ENCODE measurements at regions not wholly inside any gene's neighbourhood (a gene's known extent, or its start where the extent isn't known, plus 50 kb on each side); places are given as distances from the start of the nearest gene placed in this dataset.

DNA sequence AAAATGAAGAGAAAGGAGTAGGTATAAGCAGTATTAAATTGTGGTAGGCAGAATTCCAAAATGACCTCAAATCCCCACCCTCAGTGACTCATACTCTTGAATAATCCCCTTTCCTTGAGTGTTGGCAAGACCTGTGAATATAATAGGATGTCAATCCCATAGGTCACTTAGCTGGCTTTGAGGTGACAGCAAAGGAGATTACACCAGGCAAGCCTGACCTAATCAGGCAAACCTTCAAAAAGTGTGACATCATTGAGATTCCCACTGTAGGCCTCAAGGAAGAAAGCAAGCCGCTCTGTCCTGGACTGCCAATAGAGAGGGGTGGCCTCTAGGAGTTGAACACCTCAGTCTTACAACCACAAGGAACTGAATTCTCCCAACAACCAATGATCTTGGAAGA, 535.2 kb downstream of the RBFOX1 start:
- TF ChIP-seq, protein P1, sequence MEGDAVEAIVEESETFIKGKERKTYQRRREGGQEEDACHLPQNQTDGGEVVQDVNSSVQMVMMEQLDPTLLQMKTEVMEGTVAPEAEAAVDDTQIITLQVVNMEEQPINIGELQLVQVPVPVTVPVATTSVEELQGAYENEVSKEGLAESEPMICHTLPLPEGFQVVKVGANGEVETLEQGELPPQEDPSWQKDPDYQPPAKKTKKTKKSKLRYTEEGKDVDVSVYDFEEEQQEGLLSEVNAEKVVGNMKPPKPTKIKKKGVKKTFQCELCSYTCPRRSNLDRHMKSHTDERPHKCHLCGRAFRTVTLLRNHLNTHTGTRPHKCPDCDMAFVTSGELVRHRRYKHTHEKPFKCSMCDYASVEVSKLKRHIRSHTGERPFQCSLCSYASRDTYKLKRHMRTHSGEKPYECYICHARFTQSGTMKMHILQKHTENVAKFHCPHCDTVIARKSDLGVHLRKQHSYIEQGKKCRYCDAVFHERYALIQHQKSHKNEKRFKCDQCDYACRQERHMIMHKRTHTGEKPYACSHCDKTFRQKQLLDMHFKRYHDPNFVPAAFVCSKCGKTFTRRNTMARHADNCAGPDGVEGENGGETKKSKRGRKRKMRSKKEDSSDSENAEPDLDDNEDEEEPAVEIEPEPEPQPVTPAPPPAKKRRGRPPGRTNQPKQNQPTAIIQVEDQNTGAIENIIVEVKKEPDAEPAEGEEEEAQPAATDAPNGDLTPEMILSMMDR (conservative IDR thresholded peaks at IDR 0.05 in 1 of 2, IDR thresholded peaks at IDR 0.05 in 1 of 2; ENCODE audit: extremely low read depth in 1 of 2, insufficient read depth in 1 of 2, low read depth in 1 of 2, low read length in 2 of 2), result no peak
- TF ChIP-seq EZH2 (IDR thresholded peaks at IDR 0.05; ENCODE audit: borderline replicate concordance, low read length), result no peak
